ENCODE measurements at regions not wholly inside any gene's neighbourhood (a gene's known extent, or its start where the extent isn't known, plus 50 kb on each side); places are given as distances from the start of the nearest gene placed in this dataset.
"Not testable (repeated sequence)": the region's sequence is repeated elsewhere in the genome, so short reads cannot be mapped to it uniquely, and the experiment has no call there.

- DNase-seq, result no peak
Observed at GRCh38 chr5:163706053-163706771, 200.8 kb downstream of the MAT2B start.

GRCh38 chr5:163712011-163712410 is 206.6 kb downstream of the MAT2B start:
- DNase-seq, result no peak

DNA sequence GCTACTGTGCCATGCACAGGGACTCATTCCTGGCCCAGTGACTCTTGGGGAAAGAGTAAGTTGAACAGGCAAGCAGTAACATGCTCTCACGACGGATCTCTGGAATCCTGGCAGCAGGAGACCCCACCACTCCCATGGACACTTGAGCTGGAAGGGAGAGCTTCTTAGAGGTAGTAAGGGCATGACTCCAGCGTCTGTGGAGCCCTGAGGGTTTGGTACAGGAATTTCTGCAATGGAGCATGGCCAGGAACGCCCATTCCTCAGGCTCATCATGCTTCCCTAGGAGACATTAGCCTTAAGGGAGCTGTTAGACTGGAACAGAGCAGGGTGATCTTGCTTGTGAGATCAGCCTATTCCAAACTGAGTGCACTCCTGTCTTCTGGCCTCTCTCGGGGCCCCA is 212.9 kb downstream of the MAT2B start:
- no peak for DNase-seq

- DNase-seq, result no peak
Observed at GRCh38 chr5:163724305-163724704, 218.9 kb downstream of the MAT2B start.

DNA sequence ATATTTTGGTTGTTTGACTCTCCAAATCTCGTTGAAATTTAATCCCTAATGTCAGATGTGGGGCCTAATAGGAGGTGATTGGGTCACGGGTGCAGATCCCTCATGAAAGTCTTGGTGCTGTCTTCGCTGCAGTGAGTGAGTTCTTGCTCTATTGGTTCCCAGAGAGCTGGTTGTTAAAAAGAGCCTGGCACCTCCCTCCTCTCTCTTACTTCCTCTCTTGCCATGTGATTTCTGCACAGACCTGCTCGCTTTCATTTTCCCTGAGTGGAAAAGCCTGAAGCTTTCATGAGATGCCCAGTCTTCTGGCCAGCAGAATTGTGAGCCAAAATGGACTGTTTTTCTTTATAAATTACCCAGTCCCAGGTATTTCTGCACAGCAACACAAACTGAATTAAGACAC is 221.6 kb downstream of the MAT2B start:
- no peak for DNase-seq

DNA sequence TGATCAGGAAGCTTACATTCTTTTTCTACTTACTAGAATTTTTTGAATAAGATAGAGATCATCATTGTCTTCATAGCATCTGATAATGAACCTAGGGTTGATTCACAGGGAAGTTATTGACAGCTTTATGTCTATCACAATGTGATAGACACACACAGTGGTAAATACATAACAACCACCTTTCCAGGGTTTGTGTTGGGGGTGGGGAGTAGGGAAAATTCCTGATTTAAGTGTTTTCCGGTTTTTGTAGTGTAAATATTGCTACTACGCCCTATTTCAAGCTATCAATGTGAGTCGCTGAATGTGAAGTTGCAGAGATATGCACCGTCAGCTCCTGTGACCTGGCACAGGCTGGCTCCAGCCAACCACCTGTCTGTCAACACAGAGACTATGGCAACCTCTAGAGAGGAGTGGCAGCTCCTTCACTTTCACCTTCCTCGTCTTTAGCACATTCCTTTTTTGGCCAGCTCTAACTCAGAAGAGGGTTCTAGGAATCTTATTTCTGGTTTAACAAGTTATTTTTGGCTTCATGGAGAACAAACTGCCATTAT is 224.9 kb downstream of the MAT2B start:
- no peak for DNase-seq

DNA sequence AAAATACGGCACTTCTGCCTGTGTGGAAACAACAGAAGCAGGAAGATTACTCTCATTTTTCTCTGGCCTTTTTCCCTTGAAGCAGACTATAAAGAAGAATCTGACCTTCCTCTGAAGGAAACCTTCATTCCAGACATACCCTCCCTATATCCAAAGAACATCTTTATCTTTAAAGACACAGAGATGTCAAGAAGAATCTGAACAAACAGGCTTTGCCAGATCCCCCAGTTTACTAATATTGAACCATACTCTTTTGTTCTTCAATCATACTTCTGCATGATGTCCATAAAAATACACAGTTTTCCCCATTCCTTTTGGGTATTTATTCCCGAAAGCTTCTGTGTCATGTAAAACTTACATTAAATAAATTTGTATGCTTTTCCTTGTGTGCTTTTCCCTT is 225.8 kb downstream of the MAT2B start:
- DNase-seq, result no peak

DNA sequence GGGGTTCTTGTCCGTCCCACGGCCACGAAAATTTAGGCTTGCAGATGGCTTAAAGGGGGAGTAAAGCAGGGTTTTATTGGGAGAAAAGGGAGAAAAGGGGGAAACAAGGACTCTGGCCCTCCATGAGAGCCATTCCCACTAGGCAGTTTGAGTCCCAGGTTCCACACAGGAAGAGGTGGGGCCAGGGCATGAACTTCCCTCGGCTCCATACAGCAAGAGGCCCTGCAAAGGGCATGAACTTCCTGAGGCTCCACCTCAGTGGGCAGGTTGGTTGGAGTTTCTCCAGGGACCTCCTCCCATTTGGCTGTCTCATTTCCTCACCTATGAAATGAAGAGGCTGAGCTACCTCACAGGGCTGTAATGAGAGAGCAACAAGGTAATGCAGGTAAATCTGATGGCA is 229.7 kb downstream of the MAT2B start:
- DNase-seq, result no peak

DNA sequence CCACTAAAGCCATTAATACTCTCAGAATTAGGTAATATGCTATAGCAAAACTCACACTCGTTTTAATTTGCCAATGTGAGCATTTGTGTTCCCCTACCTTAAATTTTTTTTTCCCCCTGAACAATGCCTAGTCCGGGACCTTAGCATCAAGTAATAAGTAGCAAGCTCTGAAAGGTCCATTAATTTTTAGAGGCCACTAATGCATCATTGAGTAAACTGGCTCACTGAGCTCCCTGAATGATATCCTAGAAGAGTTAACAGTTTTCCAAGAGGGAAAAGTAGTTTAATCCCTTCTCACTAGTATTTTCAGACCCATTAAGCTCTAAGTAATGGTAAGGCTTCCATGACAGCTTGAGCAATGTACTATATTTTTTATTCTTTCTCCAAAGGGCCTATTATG is 242.2 kb downstream of the MAT2B start:
- no peak for DNase-seq

DNA sequence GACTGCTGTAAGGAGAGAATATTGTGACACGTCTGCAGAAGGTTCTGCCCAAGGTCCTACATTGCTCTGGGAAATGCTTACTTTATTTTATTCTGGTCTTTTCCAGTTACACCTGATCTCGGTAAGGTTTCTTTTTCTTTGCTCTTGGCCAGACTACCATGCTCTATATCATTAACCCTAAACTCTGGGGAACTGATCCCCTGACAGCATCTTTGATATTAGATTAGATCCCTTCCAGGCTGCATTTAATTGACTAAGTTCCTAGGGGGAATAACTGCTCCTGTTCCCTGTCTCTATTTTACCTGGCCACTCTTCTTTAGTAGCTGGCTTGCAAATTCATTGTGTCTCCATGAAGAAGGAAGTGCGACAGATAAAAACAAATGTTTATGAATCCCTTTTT is 243.5 kb downstream of the MAT2B start:
- no peak for DNase-seq

- not testable (repeated sequence) for DNase-seq
Observed at GRCh38 chr5:163750415-163750814, 245.0 kb downstream of the MAT2B start.

DNA sequence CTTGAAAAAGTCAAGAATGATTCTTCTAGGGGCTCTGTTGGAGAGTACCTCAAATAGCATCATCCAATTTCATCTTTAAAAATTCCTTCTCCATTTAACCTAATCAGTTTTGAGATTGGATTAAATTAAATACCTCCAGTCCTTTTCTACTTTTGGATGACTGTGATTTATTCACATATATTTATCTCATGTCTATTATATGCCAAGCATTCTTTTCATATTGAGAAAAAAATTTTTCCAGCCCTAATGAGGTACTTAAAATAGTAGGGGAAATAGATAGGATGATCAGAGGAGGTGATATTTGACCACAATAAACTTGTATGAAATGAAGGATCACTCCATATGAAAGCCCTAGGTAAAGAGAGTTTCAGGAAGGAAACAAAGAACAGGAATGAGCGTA is 250.1 kb downstream of the MAT2B start:
- DNase-seq, result no peak

DNA sequence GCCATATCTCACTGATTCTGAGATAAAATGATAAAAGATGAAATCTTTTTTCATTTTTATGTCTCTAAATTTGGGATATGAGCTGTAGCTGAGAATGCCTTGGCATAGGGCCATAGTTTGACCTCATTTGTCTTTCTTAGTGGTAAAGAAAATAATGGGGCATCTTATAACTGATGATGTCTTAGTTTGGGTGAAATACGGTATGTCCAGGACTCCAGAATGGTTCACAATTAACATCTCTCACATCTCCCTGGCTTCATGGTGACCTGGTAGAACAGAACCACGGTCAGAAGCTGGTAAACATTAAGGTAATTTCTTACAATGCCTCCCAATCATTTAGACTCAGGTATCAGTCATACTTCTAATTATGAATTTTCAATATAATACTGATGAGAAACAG is 250.8 kb downstream of the MAT2B start:
- DNase-seq, result no peak

GRCh38 chr5:163757344-163757743 is 251.9 kb downstream of the MAT2B start:
- DNase-seq, result no peak

GRCh38 chr5:163758283-163758711 is 252.9 kb downstream of the MAT2B start:
- no peak for DNase-seq

DNA sequence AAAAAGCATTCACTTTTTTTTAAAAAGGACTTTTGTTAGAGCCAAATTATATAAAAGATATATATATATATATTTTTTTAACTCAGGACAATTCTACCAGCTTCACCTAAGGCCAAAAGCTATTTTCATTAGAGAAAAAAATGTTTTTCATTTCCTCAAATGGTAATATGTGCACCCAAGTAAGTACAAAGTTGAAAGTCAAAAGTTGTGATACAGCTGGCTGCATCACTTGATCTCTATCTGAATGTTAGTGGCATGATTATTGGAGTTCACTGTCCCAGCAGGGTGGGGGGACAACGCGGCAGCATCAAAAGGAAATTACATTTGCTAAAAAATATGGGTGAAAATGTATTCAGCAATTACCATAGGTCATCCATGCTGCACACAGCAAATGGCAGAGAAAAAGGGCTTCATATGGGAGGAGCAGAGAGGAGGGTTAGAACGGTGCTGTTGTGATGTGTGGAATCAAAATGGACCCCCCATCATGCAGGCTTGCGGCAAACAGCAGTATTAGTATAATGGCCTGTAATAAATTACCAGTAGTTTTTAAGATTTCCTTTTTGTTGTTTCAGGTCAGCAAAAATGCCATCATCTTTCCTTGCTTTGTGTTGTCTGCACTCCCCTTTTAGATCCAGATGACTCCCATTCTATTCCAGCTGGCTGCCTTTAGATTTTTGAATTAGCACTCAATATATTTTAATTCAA is 253.7 kb downstream of the MAT2B start:
- DNase-seq, result no peak

- DNase-seq, result no peak
Observed at GRCh38 chr5:163760498-163760897, 255.1 kb downstream of the MAT2B start.

DNA sequence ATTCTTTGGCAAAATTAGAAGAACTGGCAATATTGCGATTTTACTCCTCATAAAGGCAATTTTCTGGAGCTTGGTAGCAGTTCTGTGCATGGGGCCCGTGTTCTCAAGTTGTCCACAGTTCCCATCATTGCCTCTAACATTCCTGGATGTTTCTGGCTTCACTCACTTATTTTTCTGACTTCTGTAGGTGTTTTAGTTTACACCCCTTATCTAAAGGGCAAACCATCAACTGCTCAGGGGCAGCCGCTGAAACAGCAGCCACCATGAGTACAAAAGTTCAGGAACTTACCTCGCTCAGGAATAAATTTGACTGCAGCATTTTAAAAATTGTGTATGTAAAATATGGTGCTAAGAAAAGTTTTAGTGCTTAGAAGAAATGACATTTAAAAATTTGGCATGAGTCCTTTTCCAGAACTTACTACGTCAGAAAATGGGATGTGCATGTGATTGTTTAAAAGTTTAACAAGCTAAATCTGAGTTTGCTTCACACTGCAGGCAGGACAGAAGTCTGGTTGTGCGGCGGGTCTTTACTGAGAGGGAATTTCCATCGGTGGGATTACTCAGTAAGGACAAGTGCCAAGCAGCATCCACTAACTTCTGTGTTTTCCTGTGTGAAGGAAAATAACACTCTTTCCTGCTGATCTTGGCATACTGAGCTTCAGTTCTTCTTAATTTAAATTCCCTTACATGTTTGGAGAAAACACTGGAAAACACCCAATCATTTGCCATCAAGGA is 261.7 kb downstream of the MAT2B start:
- DNase-seq, result no peak

GRCh38 chr5:163770625-163771024 is 265.2 kb downstream of the MAT2B start:
- no peak for DNase-seq

DNA sequence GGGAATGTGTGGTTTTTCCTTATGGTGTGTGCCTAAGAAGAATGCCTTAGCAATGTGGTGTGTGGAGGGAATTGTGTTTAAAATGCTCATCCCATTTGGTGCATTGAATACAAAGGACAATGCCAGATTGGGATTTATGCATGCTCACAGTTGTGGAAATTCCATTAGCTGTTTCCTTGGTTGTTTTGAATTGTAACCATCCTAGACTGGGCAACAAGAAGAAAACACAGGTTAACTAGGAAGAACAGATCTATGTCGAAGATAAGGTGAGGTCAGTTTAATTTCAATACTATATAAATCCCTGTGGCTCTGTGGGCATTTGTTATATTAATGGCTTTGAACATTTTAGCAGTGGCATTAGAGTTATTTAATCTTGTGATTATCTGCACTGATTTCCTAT is 266.8 kb downstream of the MAT2B start:
- DNase-seq, result no peak

GRCh38 chr5:163772644-163773043 is 267.2 kb downstream of the MAT2B start:
- no peak for DNase-seq

GRCh38 chr5:163773226-163773625 is 267.8 kb downstream of the MAT2B start:
- DNase-seq, result no peak

DNA sequence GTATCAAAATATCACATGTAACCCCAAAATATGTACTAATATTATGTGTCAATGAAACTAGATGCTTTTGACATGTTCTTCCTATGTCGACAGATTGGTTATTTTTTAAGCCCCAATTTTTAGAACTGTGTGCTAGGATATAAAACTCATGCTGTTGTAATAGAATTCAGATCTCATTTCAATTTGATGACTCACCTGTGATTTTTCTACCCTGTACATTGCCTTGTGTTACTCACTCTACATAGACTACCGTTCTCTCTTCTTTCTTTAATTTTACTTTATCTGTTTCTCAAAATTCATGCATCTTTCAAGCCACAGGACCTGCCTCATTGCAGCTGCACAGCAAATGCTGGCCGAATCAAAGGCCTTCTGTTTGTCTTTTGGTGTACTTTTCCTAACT is 284.5 kb downstream of the MAT2B start:
- no peak for DNase-seq

DNA sequence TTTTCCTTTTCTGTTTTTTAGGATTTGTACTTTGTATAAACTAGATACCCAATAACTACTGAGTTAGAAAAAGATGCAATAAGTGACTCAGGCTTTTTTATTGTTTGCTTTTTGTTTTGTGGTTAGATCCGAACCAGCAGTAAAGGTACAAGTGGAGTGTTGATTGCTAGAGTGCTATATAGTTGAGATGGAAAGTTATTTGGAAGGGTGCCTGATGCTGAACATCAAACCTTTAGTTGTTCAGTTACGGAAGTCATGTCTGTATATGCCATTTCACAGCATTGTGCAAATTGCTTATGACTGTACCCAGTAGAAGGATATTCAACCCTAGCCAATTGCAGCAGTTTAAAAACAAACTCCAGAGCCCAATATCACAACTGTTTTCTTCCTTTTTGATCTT is 285.1 kb downstream of the MAT2B start:
- no peak for DNase-seq

All from COR-L47 (cell line).